Osteocyte (in vitro differentiated cells): ENCODE measurements at regions not wholly inside any gene's neighbourhood (a gene's known extent, or its start where the extent isn't known, plus 50 kb on each side); places are given as distances from the start of the nearest gene placed in this dataset.
"Not testable (repeated sequence)": the region's sequence is repeated elsewhere in the genome, so short reads cannot be mapped to it uniquely, and the experiment has no call there.

ENCODE experiments used
- DNase-seq: peaks from one replicate; pipeline ENCODE4 v3.0.0; 2021; ENCODE audit warnings: mixed read lengths; ENCODE audit not compliant: unreplicated experiment; ENCODE audit errors: extremely low spot score
- H3K27ac Mint-ChIP-seq: one replicate; pipeline ENCODE4 v1.8.0; 2021; ENCODE audit warnings: mild to moderate bottlenecking, mixed read lengths; ENCODE audit not compliant: unreplicated experiment
- H3K27me3 Mint-ChIP-seq: one replicate; pipeline ENCODE4 v1.8.0; 2021; ENCODE audit warnings: mixed read lengths; ENCODE audit not compliant: unreplicated experiment
- H3K36me3 Mint-ChIP-seq: one replicate; pipeline ENCODE4 v1.8.0; 2021; ENCODE audit warnings: mixed read lengths; ENCODE audit not compliant: unreplicated experiment
- H3K4me1 Mint-ChIP-seq: one replicate; pipeline ENCODE4 v1.8.0; 2021; ENCODE audit warnings: mixed read lengths; ENCODE audit not compliant: unreplicated experiment
- H3K4me3 Mint-ChIP-seq: one replicate; pipeline ENCODE4 v1.8.0; 2021; ENCODE audit warnings: mild to moderate bottlenecking, moderate library complexity, mixed read lengths; ENCODE audit not compliant: unreplicated experiment
- H3K9me3 Mint-ChIP-seq: one replicate; pipeline ENCODE4 v1.8.0; 2021; ENCODE audit warnings: mixed read lengths; ENCODE audit not compliant: unreplicated experiment
- CTCF ChIP-seq: fragments of 200-600 bp; sonication (generic); IDR thresholded peaks from 2 replicates; pipeline ENCODE4 v1.5.0; 2021; ENCODE audit warnings: antibody characterized with exemption, mild to moderate bottlenecking, moderate library complexity

DNA sequence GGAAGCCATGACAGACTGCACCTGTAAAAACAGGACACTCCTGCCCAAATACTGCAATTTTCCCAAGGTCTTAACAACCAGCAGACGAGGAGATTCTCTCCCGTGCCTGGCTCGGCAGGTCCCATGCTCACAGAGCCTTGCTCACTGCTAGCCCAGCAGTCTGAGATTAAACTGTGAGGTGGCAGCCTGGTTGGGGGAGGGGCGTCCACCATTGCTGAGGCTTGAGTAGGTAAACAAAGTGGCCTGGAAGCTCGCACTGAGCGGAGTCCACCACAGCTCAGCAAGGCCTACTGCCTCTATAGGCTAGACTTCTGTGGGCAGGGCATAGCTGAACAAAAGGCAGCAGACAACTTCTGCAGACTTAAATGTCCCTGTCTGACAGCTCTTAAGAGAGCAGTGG is 80.3 kb downstream of the ANXA5 start:
- H3K27me3 Mint-ChIP-seq: peaks cover 22% of the 10 kb centered on the region
- H3K9me3 Mint-ChIP-seq, H3K4me1 Mint-ChIP-seq, H3K36me3 Mint-ChIP-seq, DNase-seq, H3K4me3 Mint-ChIP-seq, H3K27ac Mint-ChIP-seq: not testable (repeated sequence)

GRCh38 chr4:121614101-121614500 is 82.7 kb downstream of the ANXA5 start:
- H3K9me3 Mint-ChIP-seq: no peaks in the 10 kb centered on the region

GRCh38 chr4:121599049-121599448 is 97.7 kb downstream of the ANXA5 start:
- TF ChIP-seq CTCF: no peak
- Mint-ChIP-seq H3K4me3 (no peak overlapping the region), H3K27ac (no peak overlapping the region), H3K4me1 (no peaks in the 10 kb centered on the region), H3K27me3 (peaks cover 8% of the 10 kb centered on the region), H3K9me3 (no peaks in the 10 kb centered on the region), H3K36me3 (no peaks in the 10 kb centered on the region)
- no peak for DNase-seq

More at GRCh38 chr4:121614101-121614500, 82.7 kb downstream of the ANXA5 start:
- Mint-ChIP-seq H3K4me3 (no peak overlapping the region), H3K27me3 (peaks cover 17% of the 10 kb centered on the region), H3K36me3 (no peaks in the 10 kb centered on the region), H3K4me1 (no peaks in the 10 kb centered on the region), H3K27ac (no peak overlapping the region)
- DNase-seq: no peak
- TF ChIP-seq CTCF: no peak

- no peaks in the 10 kb centered on the region for H3K4me1 Mint-ChIP-seq
- H3K36me3 Mint-ChIP-seq: no peaks in the 10 kb centered on the region
- H3K27ac Mint-ChIP-seq: no peak overlapping the region
- no peak for DNase-seq
- H3K9me3 Mint-ChIP-seq: no peaks in the 10 kb centered on the region
- peaks cover 8% of the 10 kb centered on the region for H3K27me3 Mint-ChIP-seq
- no peak overlapping the region for H3K4me3 Mint-ChIP-seq
- TF ChIP-seq CTCF: no peak
Observed at GRCh38 chr4:121597346-121597934, 99.3 kb downstream of the ANXA5 start.

GRCh38 chr4:121594796-121595526 is 101.8 kb downstream of the ANXA5 start:
- no peak for DNase-seq
- no peak for TF ChIP-seq CTCF
- no peaks in the 10 kb centered on the region for H3K36me3 Mint-ChIP-seq
- H3K27me3 Mint-ChIP-seq: peaks cover 5% of the 10 kb centered on the region
- H3K4me3 Mint-ChIP-seq: no peak overlapping the region
- no peaks in the 10 kb centered on the region for H3K9me3 Mint-ChIP-seq
- H3K27ac Mint-ChIP-seq: no peak overlapping the region
- no peaks in the 10 kb centered on the region for H3K4me1 Mint-ChIP-seq
